ENCODE measurements at regions not wholly inside any gene's neighbourhood (a gene's known extent, or its start where the extent isn't known, plus 50 kb on each side); places are given as distances from the start of the nearest gene placed in this dataset.

DNA sequence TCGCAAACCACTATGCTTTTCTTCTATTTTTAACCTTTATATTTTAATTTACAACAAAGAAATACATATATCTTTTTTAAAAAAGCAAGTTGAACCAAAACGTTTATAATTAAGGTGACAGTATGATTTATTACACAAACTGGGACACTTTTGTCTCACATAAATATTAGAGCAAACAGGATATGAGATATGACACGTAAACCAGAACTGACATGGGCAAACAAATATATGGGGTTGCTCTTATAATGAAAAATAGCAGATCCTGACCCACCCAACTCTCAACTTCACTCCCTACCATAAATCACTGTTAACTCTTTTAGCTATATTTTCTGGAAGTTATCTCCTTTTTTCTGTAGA, 177.0 kb upstream of the EDNRA start:
- DNase-seq (ENCODE audit: low spot score in 2 of 2): no peak
- Histone ChIP-seq H3K9me3 (no peaks in the 10 kb centered on the region), H3K27me3 (no peaks in the 10 kb centered on the region), H3K36me3 (no peaks in the 10 kb centered on the region), H3K4me1 (no peaks in the 10 kb centered on the region), H3K4me3 (no peak overlapping the region), H3K27ac (no peak overlapping the region)
- TF ChIP-seq POLR2A (IDR thresholded peaks at IDR 0.05) (no peak), POLR2AphosphoS5 (IDR thresholded peaks at IDR 0.05) (no peak)
- TF ChIP-seq, protein P1, sequence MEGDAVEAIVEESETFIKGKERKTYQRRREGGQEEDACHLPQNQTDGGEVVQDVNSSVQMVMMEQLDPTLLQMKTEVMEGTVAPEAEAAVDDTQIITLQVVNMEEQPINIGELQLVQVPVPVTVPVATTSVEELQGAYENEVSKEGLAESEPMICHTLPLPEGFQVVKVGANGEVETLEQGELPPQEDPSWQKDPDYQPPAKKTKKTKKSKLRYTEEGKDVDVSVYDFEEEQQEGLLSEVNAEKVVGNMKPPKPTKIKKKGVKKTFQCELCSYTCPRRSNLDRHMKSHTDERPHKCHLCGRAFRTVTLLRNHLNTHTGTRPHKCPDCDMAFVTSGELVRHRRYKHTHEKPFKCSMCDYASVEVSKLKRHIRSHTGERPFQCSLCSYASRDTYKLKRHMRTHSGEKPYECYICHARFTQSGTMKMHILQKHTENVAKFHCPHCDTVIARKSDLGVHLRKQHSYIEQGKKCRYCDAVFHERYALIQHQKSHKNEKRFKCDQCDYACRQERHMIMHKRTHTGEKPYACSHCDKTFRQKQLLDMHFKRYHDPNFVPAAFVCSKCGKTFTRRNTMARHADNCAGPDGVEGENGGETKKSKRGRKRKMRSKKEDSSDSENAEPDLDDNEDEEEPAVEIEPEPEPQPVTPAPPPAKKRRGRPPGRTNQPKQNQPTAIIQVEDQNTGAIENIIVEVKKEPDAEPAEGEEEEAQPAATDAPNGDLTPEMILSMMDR (IDR thresholded peaks at IDR 0.05): no peak
- intact Hi-C loops (cut with DNase I; ENCODE audit: low total_unique reads): no loop called here

DNA sequence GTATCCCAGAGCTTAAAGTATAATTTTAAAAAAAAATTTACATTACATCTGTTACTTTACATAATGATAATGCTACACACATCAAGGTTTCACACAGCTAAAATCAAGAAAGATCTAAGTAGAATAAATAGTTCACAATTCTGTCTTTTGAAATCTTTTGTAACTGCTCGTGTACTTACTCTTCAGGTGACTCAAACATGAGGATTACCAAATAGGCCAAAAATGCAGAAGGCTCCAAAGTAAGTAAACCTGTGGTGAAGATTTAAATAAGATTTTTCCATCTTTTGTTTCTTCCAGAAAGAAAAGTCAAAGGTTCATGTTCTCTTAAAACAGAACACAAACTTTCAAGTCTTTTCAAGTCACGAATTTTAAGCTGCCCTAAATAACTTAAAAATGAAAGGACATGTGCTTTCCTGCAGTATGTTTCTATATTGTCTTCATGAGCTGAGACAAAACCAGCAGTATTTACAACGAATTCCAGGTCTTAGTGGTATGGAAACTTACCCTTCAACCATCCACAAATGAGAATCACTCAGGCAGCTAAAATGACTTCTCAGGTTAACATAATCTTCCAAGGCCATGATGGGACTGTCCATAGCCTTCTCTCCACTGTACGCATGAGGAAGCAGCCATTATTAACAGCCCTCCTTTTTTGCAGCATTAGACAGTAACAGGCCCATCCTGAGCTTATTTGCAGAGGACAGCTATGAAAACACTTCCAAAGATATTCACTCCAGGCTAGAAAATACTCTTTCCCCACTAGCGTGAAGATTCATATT, 172.8 kb upstream of the EDNRA start:
- H3K36me3 ChIP-seq: no peaks in the 10 kb centered on the region
- TF ChIP-seq POLR2AphosphoS5 (IDR thresholded peaks at IDR 0.05) (no peak), POLR2A (IDR thresholded peaks at IDR 0.05) (no peak)
- TF ChIP-seq, protein P1 (IDR thresholded peaks at IDR 0.05): no peak
- no peak for DNase-seq (ENCODE audit: low spot score in 2 of 2)
- no peak overlapping the region for H3K4me3 ChIP-seq
- no peak overlapping the region for H3K27ac ChIP-seq
- intact Hi-C loops (cut with DNase I; ENCODE audit: low total_unique reads): no loop called here
- H3K4me1 ChIP-seq: no peaks in the 10 kb centered on the region
- H3K9me3 ChIP-seq: no peaks in the 10 kb centered on the region
- H3K27me3 ChIP-seq: no peaks in the 10 kb centered on the region

DNA sequence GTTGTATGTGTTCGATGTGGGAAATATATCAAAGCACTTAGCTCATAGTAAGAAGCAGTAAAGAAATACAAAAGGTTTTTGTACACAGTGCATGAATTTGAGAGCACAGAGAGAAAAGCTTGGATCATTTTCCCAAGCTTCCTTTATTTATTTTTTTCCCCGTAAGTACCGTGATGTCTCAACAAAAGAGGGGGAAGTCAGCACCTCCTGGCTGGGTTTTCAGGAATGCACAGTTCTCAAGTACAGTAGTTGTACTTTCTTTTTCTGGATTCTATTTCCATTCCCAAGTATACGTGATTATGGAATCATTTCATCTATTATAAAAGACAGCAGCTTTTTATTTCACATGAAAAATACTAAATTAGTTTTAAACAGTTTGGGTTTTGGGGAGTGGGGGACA, 171.5 kb upstream of the EDNRA start:
- Histone ChIP-seq H3K27ac (no peak overlapping the region), H3K4me3 (no peak overlapping the region), H3K27me3 (no peaks in the 10 kb centered on the region), H3K36me3 (no peaks in the 10 kb centered on the region), H3K4me1 (no peaks in the 10 kb centered on the region), H3K9me3 (no peaks in the 10 kb centered on the region)
- intact Hi-C loops (cut with DNase I; ENCODE audit: low total_unique reads): no loop called here
- TF ChIP-seq, protein P1 (IDR thresholded peaks at IDR 0.05): no peak
- TF ChIP-seq POLR2AphosphoS5 (IDR thresholded peaks at IDR 0.05): no peak
- no peak for DNase-seq (ENCODE audit: low spot score in 2 of 2)

DNA sequence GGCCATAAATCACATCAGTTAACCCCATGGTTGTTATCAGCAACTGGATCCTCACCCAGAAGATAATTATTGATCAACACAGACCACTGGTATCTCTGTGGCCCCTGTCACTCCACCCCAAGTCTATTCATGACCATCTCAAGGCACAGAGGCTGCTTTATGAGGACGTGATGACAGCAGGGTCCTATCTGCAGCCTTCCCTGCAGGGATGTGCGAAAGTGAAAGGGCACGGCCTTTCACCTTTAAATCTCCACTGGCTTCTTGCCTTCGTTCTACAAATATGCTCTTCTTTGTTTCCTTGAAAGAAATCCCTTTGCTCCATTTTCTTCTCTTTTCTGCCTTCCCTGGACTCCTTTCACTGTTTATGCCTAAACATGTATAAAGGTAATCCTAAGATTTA, 170.6 kb upstream of the EDNRA start:
- Histone ChIP-seq H3K27ac (no peak overlapping the region), H3K9me3 (no peaks in the 10 kb centered on the region), H3K27me3 (no peaks in the 10 kb centered on the region), H3K4me1 (no peaks in the 10 kb centered on the region), H3K4me3 (no peak overlapping the region), H3K36me3 (no peaks in the 10 kb centered on the region)
- intact Hi-C loops (cut with DNase I; ENCODE audit: low total_unique reads): loop anchor here (5.0 kb wide), 1 partner anchor 1442 kb away; no protein-coding TSS in a partner anchor
- DNase-seq (ENCODE audit: low spot score in 2 of 2): no peak
- TF ChIP-seq POLR2A (IDR thresholded peaks at IDR 0.05): no peak
- TF ChIP-seq, protein P1 (IDR thresholded peaks at IDR 0.05): no peak
- TF ChIP-seq POLR2AphosphoS5 (IDR thresholded peaks at IDR 0.05): no peak

- Histone ChIP-seq H3K4me3 (no peak overlapping the region), H3K9me3 (no peaks in the 10 kb centered on the region), H3K4me1 (no peaks in the 10 kb centered on the region), H3K36me3 (no peaks in the 10 kb centered on the region), H3K27ac (no peak overlapping the region), H3K27me3 (no peaks in the 10 kb centered on the region)
- intact Hi-C loops (cut with DNase I; ENCODE audit: low total_unique reads): loop anchor here (5.0 kb wide), 1 partner anchor 1440 kb away; no protein-coding TSS in a partner anchor
- no peak for TF ChIP-seq POLR2AphosphoS5 (IDR thresholded peaks at IDR 0.05)
- TF ChIP-seq, protein P1 (IDR thresholded peaks at IDR 0.05): no peak
- no peak for TF ChIP-seq POLR2A (IDR thresholded peaks at IDR 0.05)
- no peak for DNase-seq (ENCODE audit: low spot score in 2 of 2)
Observed at GRCh38 chr4:147311956-147312355, 168.9 kb upstream of the EDNRA start.

Data from breast epithelium (tissue), 4 donors.